Retinal pigment epithelial cell (primary cell): ENCODE measurements at regions not wholly inside any gene's neighbourhood (a gene's known extent, or its start where the extent isn't known, plus 50 kb on each side); places are given as distances from the start of the nearest gene placed in this dataset.
"Not testable (repeated sequence)": the region's sequence is repeated elsewhere in the genome, so short reads cannot be mapped to it uniquely, and the experiment has no call there.

ENCODE experiments used
- DNase-seq: peaks from one replicate; pipeline ENCODE4 v3.0.0-alpha.2; 2010; ENCODE audit warnings: low read depth
- H3K4me3 ChIP-seq: 2 replicates; pipeline ENCODE4 v1.5.1; 2011; ENCODE audit warnings: mild to moderate bottlenecking, low read length, control low read depth, moderate library complexity
- TF ChIP-seq, protein P1 (sequence below): conservative IDR thresholded peaks from 2 replicates; pipeline ENCODE4 v1.5.1; 2011; ENCODE audit warnings: low read depth, low read length, control low read depth, inconsistent platforms

DNA sequence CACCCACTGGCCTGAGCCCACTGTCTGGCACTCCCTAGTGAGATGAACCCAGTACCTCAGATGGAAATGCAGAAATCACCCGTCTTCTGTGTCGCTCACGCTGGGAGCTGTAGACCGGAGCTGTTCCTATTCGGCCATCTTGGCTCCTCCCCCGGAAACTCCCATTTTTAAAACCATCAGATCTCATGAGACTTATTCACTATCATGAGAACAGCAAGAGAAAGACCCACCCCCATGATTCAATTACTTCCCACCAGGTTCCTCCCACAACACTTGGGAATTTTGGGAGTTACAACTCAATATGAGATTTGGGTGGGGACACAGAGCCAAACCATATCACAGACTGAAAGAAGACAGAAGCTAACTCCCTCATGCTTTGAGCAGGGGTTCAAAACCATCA is 134.5 kb downstream of the SLC39A8 start:
- not testable (repeated sequence) for DNase-seq, H3K4me3 ChIP-seq

DNA sequence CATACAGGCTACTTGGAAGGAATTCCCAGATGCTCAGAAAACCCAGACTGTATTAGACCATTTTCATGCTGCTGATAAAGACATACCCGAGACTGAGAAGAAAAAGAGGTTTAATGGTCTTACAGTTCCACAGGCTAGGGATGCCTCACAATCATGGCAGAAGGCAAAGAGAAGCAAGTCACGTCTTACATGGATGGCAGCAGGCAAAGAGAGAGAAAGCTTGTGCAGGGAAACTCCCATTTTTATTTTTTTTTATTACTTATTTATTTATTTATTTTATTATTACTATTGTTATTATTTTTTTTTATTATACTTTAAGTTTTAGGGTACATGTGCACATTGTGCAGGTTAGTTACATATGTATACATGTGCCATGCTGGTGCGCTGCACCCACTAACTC is 140.6 kb downstream of the SLC39A8 start:
- not testable (repeated sequence) for H3K4me3 ChIP-seq, DNase-seq

DNA sequence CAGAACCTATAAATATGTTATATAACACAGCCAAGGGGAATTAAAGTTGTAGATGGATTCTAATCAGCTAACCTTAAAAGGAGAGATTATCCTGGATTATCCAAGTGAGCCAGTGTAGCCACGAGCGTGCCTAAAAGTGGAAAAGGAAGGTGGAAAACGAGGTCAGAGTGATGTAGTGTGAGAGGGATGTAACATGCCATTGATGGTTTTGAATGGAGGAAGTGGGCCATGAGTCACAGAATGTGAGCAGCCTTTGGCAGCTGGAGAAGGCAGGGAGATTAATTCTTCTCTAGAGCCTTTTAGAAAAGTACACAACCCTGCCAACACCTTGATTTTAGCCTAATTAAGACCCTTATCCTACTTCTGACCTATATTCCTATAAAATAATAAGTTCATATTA is 149.1 kb downstream of the SLC39A8 start:
- DNase-seq: peak; percentile 98
- H3K4me3 ChIP-seq: no peak overlapping the region
- TF ChIP-seq, protein P1, sequence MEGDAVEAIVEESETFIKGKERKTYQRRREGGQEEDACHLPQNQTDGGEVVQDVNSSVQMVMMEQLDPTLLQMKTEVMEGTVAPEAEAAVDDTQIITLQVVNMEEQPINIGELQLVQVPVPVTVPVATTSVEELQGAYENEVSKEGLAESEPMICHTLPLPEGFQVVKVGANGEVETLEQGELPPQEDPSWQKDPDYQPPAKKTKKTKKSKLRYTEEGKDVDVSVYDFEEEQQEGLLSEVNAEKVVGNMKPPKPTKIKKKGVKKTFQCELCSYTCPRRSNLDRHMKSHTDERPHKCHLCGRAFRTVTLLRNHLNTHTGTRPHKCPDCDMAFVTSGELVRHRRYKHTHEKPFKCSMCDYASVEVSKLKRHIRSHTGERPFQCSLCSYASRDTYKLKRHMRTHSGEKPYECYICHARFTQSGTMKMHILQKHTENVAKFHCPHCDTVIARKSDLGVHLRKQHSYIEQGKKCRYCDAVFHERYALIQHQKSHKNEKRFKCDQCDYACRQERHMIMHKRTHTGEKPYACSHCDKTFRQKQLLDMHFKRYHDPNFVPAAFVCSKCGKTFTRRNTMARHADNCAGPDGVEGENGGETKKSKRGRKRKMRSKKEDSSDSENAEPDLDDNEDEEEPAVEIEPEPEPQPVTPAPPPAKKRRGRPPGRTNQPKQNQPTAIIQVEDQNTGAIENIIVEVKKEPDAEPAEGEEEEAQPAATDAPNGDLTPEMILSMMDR: no peak

DNA sequence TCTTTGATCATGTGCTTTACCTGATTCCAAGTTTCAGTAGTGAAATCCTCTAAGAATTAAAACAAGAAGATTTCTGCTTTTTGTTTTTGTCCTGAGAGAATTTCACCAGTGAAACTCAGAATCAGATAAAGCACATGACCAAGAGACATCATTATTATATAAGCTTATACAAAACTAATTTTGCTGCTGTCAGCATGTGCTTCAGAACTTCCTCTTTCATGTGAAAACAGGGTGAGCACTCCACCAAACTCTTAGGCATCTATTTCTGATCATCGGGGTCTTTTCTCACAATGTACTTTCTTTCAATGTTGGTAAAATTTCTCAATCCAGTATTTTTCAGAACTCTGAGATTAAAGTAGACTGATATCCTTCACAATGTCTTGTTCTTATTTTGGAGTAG is 152.1 kb downstream of the SLC39A8 start:
- TF ChIP-seq, protein P1: no peak
- H3K4me3 ChIP-seq: no peak overlapping the region
- no peak for DNase-seq

DNA sequence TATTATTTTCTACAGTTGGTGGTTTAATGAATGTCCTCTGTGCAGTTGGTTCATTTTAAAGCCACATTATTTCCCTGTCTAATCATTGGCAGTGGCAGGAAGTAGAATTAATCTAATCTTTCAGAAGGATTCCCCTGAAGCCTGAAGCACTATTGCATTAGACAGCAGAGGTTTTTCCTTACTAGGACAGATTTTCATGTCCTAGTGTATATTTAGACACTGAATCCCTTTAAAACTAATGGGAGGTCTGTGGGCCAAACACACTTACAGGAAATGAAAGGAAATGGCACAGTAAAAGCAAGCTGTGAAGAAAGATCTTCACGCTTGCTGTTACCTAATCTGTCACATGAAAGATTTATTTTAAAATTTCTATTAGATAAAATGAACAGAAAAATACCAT is 165.2 kb downstream of the SLC39A8 start:
- TF ChIP-seq, protein P1: no peak
- no peak overlapping the region for H3K4me3 ChIP-seq
- no peak for DNase-seq

DNA sequence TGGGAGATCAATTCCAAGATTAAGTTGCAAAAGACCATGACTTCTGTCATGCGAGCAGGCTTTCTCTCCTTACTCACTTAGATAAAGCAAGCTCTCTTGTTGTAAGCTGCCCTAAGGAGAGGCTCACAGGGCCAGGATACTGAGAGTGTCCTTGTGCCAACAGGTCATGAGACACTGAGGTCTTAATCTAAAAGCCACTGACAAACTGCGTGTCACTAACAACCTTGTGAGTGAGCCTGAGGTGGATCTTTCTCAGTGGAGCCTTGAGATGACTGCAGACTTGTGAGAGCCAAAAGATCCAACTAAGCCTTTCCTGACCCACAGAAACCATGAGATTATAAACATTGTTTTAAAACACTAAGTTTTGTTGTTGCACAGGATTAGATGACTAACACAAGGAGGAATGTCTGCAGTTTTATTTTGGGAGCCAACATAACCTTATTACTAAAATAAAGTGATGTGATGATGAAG is 170.5 kb downstream of the SLC39A8 start:
- TF ChIP-seq, protein P1: no peak
- peak; percentile 97 for DNase-seq
- H3K4me3 ChIP-seq: no peak overlapping the region

DNA sequence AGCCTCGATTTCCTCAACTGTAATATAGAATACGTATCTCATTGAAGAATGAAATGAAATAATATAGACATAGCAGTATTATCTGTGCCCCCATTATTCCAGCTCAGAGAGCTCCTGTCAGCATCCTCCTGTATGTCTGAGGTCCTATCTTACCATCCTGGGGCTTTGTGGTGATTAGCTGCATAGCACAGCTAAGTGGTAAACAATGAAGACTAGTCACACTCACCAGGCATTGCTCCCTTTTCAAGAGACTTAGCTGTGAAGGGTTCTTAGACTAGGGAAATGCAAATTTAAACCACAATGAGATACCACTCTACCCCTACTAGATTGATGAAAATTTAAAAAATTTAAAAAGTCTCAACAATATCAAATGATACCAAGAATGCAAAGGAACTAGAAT is 172.9 kb downstream of the SLC39A8 start:
- no peak overlapping the region for H3K4me3 ChIP-seq
- TF ChIP-seq, protein P1: no peak
- no peak for DNase-seq

DNA sequence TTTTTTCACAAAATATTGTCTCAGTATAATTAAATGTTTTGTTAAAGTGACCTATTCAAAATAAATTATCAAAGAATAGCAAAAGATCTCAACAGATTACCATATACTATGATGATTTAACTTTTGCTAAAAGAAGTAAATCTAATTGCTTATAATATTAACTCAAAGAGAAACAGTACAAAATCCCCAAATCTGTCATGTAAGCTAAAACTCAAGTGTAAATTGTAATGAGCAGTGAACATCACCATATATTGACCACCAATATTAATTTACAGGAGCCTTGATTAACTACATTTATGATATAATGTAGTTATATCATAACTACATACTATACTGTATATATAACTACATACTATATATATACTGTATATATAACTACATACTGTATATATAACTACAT is 174.4 kb downstream of the SLC39A8 start:
- no peak for DNase-seq
- TF ChIP-seq, protein P1: no peak
- no peak overlapping the region for H3K4me3 ChIP-seq
